K562 (cell line): ENCODE measurements at regions not wholly inside any gene's neighbourhood (a gene's known extent, or its start where the extent isn't known, plus 50 kb on each side); places are given as distances from the start of the nearest gene placed in this dataset.

Experiments used
- ATAC-seq: fragments of 200-7000 bp; cut with Tn5 transposase; 3 replicates; pipeline ENCODE4 v1.9.1; 2020; ENCODE audit warnings: moderate library complexity
- BruUV-seq: library from RNA; stranded (reverse); fragments of 400-500 nt; replicated peaks from 2 replicates; lab custom pipeline; 2021; lab: Mats Ljungman, UMichigan
- CTCF ChIA-PET: fragments of 300-600 bp; formaldehyde crosslinking; extraction: SDS; loops from one replicate; lab custom pipeline; 2021; ENCODE audit warnings: low intra/inter-chr PET ratio; lab: Yijun Ruan, JAX
- POLR2A ChIA-PET: fragments of 300-600, 350-650 bp; sonication (Branson Sonifier 250); formaldehyde crosslinking; extraction: SDS; loops from one replicate; lab custom pipeline; 2021; ENCODE audit warnings: antibody characterized with exemption, inconsistent platforms; lab: Yijun Ruan, JAX
- DNase-seq, 4 experiments: peaks; one replicate each; pipeline versions ENCODE4 v3.0.0 to v3.0.0-alpha.2; 2011 to 2018; ENCODE audit warnings: low spot score in 3 of 4, mixed read lengths in 3 of 4; ENCODE audit errors: extremely low read depth in 1 of 4
- FAIRE-seq: peaks from 2 replicates; lab custom pipeline; 2011; peaks lifted over from hg19 to GRCh38; lab: Jason Lieb, UNC
- H2AFZ ChIP-seq: 2 replicates; pipeline ENCODE4 v1.6.0; 2011; ENCODE audit warnings: low read depth, low read length, control low read depth, inconsistent platforms
- H3K27ac ChIP-seq: fragments of 200-600 bp; 3 replicates; pipeline ENCODE4 v1.8.0; 2011; ENCODE audit warnings: low read depth, mild to moderate bottlenecking, control low read depth, inconsistent platforms, low read length, moderate library complexity, mixed read lengths; ENCODE audit errors: extremely low read depth
- H3K27me3 ChIP-seq, 2 experiments: fragments of 300-600 bp in 1 of 2; 2 replicates in 1 of 2; 3 replicates in 1 of 2; pipeline versions ENCODE4 v1.6.0 to v1.8.0; 2011; ENCODE audit warnings: inconsistent platforms in 2 of 2, low read length in 2 of 2, mild to moderate bottlenecking in 1 of 2, mixed read lengths in 1 of 2, moderate library complexity in 1 of 2; ENCODE audit not compliant: control insufficient read depth in 2 of 2, insufficient read depth in 2 of 2
- H3K36me3 ChIP-seq: fragments of 300-600 bp; 3 replicates; pipeline ENCODE4 v1.8.0; 2011; ENCODE audit warnings: mild to moderate bottlenecking, low read length, inconsistent platforms; ENCODE audit not compliant: control insufficient read depth, insufficient read depth
- H3K4me1 ChIP-seq, 2 experiments: fragments of 200-600 bp in 1 of 2; replicated peaks in 1 of 2; 2 replicates in 1 of 2; 3 replicates in 1 of 2; pipeline versions ENCODE4 v1.5.1 to v1.8.0; 2011; ENCODE audit warnings: inconsistent platforms in 2 of 2, low read length in 2 of 2, mild to moderate bottlenecking in 1 of 2, mixed read lengths in 1 of 2, moderate library complexity in 1 of 2; ENCODE audit not compliant: control insufficient read depth in 2 of 2, insufficient read depth in 2 of 2
- H3K4me2 ChIP-seq: 2 replicates; pipeline ENCODE4 v1.6.1; 2011; ENCODE audit warnings: low read length, control low read depth, inconsistent platforms, mixed read lengths; ENCODE audit not compliant: insufficient read depth
- H3K4me3 ChIP-seq: fragments of 200-600 bp; sonication (generic), shearing (Covaris generic); 2 replicates; pipeline ENCODE4 v1.5.1; 2016; ENCODE audit warnings: control low read depth, inconsistent platforms
- H3K79me2 ChIP-seq: fragments of 200-600 bp; 3 replicates; pipeline ENCODE4 v1.8.0; 2011; ENCODE audit warnings: low read length, inconsistent platforms; ENCODE audit not compliant: control insufficient read depth, insufficient read depth
- H3K9ac ChIP-seq, 2 experiments: 2 replicates each; pipeline versions ENCODE4 v1.6.0 to v1.6.1; 2011; ENCODE audit warnings: low read depth in 2 of 2, low read length in 2 of 2, control low read depth in 1 of 2, inconsistent platforms in 1 of 2, mild to moderate bottlenecking in 1 of 2, mixed read lengths in 1 of 2; ENCODE audit not compliant: insufficient read depth in 1 of 2
- H3K9me1 ChIP-seq: one replicate; pipeline ENCODE4 v1.6.0; 2011; ENCODE audit warnings: inconsistent platforms, mild to moderate bottlenecking, low read length, moderate library complexity; ENCODE audit not compliant: control insufficient read depth, insufficient read depth
- H3K9me3 ChIP-seq: replicated peaks from 2 replicates; pipeline ENCODE4 v1.5.1; 2011; ENCODE audit warnings: low read depth, low read length, inconsistent platforms; ENCODE audit not compliant: control insufficient read depth, insufficient read depth
- H4K20me1 ChIP-seq: replicated peaks from 2 replicates; pipeline ENCODE4 v1.6.1; 2011; ENCODE audit warnings: low read length, inconsistent platforms, mixed read lengths; ENCODE audit not compliant: control insufficient read depth, insufficient read depth
- AFF4 ChIP-seq: sonication (generic); formaldehyde crosslinking; IDR thresholded peaks from 2 replicates; pipeline ENCODE4 v1.8.0; 2023; ENCODE audit warnings: mild to moderate bottlenecking, missing genetic modification reagents
- PHTF2 ChIP-seq: fragments of 250-450 bp; sonication (Bioruptor Pico); IDR thresholded peaks from 2 replicates; pipeline ENCODE4 v1.5.0; 2021; ENCODE audit warnings: mild to moderate bottlenecking
- PYGO2 ChIP-seq: fragments of 450-650 bp; IDR thresholded peaks from 2 replicates; pipeline ENCODE4 v1.6.1; 2016; ENCODE audit warnings: mild to moderate bottlenecking, missing genetic modification characterization, moderate library complexity, missing compliant biosample characterization
- RAD21 ChIP-seq, 2 experiments: fragments of 250-450 bp in 1 of 2; fragments of 450-650 bp in 1 of 2; sonication (Bioruptor Pico) in 1 of 2; formaldehyde crosslinking in 1 of 2; IDR thresholded peaks in 1 of 2; conservative IDR thresholded peaks in 1 of 2; 2 replicates each; pipeline versions ENCODE4 v1.4.0 to v1.8.0; 2020 to 2022; ENCODE audit warnings: mild to moderate bottlenecking in 2 of 2, moderate library complexity in 1 of 2
- SIN3A ChIP-seq, 2 experiments: fragments of 150-350 bp in 1 of 2; IDR thresholded peaks; 2 replicates each; pipeline ENCODE4 v1.6.1; 2011 to 2016; ENCODE audit warnings: borderline replicate concordance in 2 of 2, low read depth in 2 of 2, low read length in 2 of 2, mild to moderate bottlenecking in 2 of 2, moderate library complexity in 2 of 2; ENCODE audit not compliant: control insufficient read depth in 1 of 2
- SMAD1 ChIP-seq: fragments of 150-350 bp; IDR thresholded peaks from 2 replicates; pipeline ENCODE4 v1.6.1; 2014; ENCODE audit warnings: low read length, low read depth; ENCODE audit not compliant: partially characterized antibody
- WGBS: fragments of 100-300 bp; shearing (Covaris generic); methylation state at CpG from one replicate; pipeline ENCODE4 v1.1.6; 2016; ENCODE audit warnings: low coverage, mixed read lengths; ENCODE audit not compliant: insufficient coverage; ENCODE audit errors: missing lambda C conversion rate; 5-methylcytosine and 5-hydroxymethylcytosine counted together
- in situ Hi-C: fragments of 300-500 bp; cut with MboI; formaldehyde crosslinking; loops from 4 replicates; pipeline ENCODE4 v1.15.0; 2018; ENCODE audit warnings: inconsistent platforms, mixed read lengths
- intact Hi-C: fragments of 100-400 bp; cut with micrococcal nuclease; formaldehyde crosslinking; loops from 2 replicates; pipeline ENCODE4 v1.14.2; 2022

GRCh38 chr22:27110665-27111451 is 453.5 kb downstream of the MIAT start:
- DNase-seq (no peak), ATAC-seq (no peak), FAIRE-seq (no peak)
- Histone ChIP-seq H3K9me1 (no peaks in the 10 kb centered on the region), H3K79me2 (no peaks in the 10 kb centered on the region), H3K27me3 (no peaks in the 10 kb centered on the region), H4K20me1 (no peaks in the 10 kb centered on the region), H3K4me1 (no peaks in the 10 kb centered on the region), H3K4me2 (no peak overlapping the region), H3K27ac (no peak overlapping the region), H3K36me3 (no peaks in the 10 kb centered on the region), H3K4me3 (no peak overlapping the region), H3K9ac (no peak overlapping the region), H3K9me3 (no peaks in the 10 kb centered on the region), H2AFZ (no peak overlapping the region)
- no peak for TF ChIP-seq SMAD1
- TF ChIP-seq SIN3A (IDR thresholded peaks at IDR 0.05; ENCODE audit: borderline replicate concordance in 2 of 2, control insufficient read depth in 1 of 2, low read depth in 2 of 2, low read length in 2 of 2) = no peak
- no peak for TF ChIP-seq PYGO2
- TF ChIP-seq PHTF2 (CRISPR knock-in tag) = no peak
- TF ChIP-seq AFF4 (CRISPR knock-in tag) = no peak
- no peak for TF ChIP-seq RAD21 (CRISPR knock-in tag; conservative IDR thresholded peaks at IDR 0.05 in 1 of 2, IDR thresholded peaks at IDR 0.05 in 1 of 2)
- WGBS = 1% methylated on average over 9 of the region's 12 CpGs
- CTCF ChIA-PET = no interaction called here
- intact Hi-C loops = no loop called here
- POLR2A ChIA-PET = no interaction called here
- no TSS peak for BruUV-seq
- in situ Hi-C loops = no loop called here
